ENCODE measurements at regions not wholly inside any gene's neighbourhood (a gene's known extent, or its start where the extent isn't known, plus 50 kb on each side); places are given as distances from the start of the nearest gene placed in this dataset.

DNA sequence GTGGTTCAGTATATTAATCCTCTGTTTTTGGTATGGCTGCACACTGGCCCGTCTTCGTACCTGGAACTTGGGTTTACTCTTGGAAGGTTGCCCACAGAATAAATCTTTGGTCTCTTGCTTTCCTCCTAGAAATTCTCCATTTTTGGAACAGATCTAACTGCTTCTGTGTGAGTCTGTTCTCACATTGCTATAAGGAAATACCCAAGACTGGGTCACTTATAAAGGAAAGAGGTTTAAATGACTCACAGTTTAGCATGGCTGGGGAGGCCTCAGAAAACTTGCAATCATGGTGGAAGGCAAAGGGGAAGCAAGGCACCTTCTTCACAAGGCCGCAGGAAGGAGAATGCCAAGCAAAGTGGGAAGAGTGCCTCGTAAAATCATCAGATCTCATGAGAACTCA lies 407.8 kb upstream of the PDE3A start:
- TF ChIP-seq SP1 (IDR thresholded peaks at IDR 0.05) = no peak
- no peak for TF ChIP-seq NFRKB (IDR thresholded peaks at IDR 0.05)
- TF ChIP-seq ELF4 (IDR thresholded peaks at IDR 0.05) = no peak
- TF ChIP-seq CTBP1 (IDR thresholded peaks at IDR 0.05; ENCODE audit: borderline replicate concordance) = no peak
- no peak for TF ChIP-seq SUZ12 (IDR thresholded peaks at IDR 0.05)
- TF ChIP-seq L3MBTL2 (conservative IDR thresholded peaks at IDR 0.05) = no peak
- TF ChIP-seq FOXM1 (IDR thresholded peaks at IDR 0.05; ENCODE audit: borderline replicate concordance) = no peak
- TF ChIP-seq TARDBP (IDR thresholded peaks at IDR 0.05) = no peak
- no peak for TF ChIP-seq ARNT (IDR thresholded peaks at IDR 0.05)
- TF ChIP-seq FOXK2 (IDR thresholded peaks at IDR 0.05) = no peak
- TF ChIP-seq LEF1 (IDR thresholded peaks at IDR 0.05; ENCODE audit: borderline replicate concordance) = no peak
- no peak for TF ChIP-seq ZNF384 (IDR thresholded peaks at IDR 0.05)

All from HEK293T (cell line).